ENCODE measurements at regions not wholly inside any gene's neighbourhood (a gene's known extent, or its start where the extent isn't known, plus 50 kb on each side); places are given as distances from the start of the nearest gene placed in this dataset.

DNA sequence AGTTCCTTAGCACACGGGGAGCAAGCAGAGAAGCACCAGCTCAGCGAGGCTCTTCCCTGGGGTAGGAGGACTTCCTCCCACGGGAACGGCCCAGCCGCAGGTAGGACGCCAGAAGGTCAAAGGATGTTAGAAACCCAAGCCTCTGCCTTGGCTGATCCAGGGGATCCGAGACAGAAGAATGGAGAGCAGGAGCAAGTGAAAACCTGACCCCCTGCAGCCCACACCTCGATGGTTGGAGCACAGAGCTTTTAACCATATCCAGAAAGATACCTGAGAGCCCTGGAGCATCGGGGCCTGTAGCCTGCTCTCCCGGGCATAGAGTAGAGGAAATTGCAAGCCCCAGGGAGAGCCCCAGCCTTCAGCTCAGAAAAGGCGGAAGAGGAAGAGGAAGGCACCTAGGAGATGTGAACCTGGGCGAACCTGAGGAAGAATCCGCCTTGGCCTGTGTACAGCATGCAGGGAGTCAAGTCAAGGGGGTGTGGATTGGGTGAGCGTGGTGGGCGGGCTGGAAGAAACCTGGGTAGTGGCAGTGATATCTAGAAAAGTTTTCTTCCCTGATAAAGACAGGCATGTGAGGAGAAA lies 76.3 kb downstream of the PSMG1 start:
- WGBS, 2 experiments (ENCODE audit: extremely low coverage in 2 of 2, insufficient read length in 1 of 2) = 91% methylated on average over 9 of the region's 15 CpGs; no CpG with 5 or more reads in 1 of the 2 experiments
- Histone ChIP-seq H3K4ac (ENCODE audit: low read depth, low read length) (peak overlapping the region; percentile 53; the same call in 1 of the 2 replicates), H3K9ac (ENCODE audit: low read depth, low read length) (no peak overlapping the region), H4K20me1 (ENCODE audit: insufficient read depth, low read length) (no peaks in the 10 kb centered on the region), H3K4me1 (ENCODE audit: control insufficient read depth, insufficient read depth, low read length) (peaks cover 16% of the 10 kb centered on the region), H2BK5ac (ENCODE audit: low read depth, low read length, poor library complexity, severe bottlenecking) (no peak overlapping the region), H3K9me1 (ENCODE audit: insufficient read depth, low read length) (peaks cover 22% of the 10 kb centered on the region), H2BK15ac (ENCODE audit: low read depth, low read length) (peak overlapping the region; percentile 41; the same call in 1 of the 3 replicates), H3K56ac (ENCODE audit: extremely low read depth, insufficient read depth, low read length) (no peak overlapping the region), H4K91ac (ENCODE audit: insufficient read depth, low read depth, low read length) (peak overlapping the region; percentile 70; the same call in 1 of the 2 replicates), H3K14ac (replicated peaks; ENCODE audit: low read depth, low read length) (0 out of 2 replicates have a peak overlapping the region, but pooled peaks have one; percentile 36), H4K5ac (ENCODE audit: low read depth, low read length) (no peak overlapping the region; the same call in 1 of the 2 replicates), H3K27me3 (ENCODE audit: control insufficient read depth, insufficient read depth, low read length) (0 out of 2 replicates have a peak, but pooled peaks cover 2% of the 10 kb centered on the region), H2AFZ (replicated peaks; ENCODE audit: low read length, poor library complexity) (no peak overlapping the region), H4K8ac (ENCODE audit: low read depth in 2 of 2, low read length in 2 of 2) (no peak overlapping the region), H2BK20ac (ENCODE audit: low read depth, low read length) (0 out of 2 replicates have a peak overlapping the region, but pooled peaks have one; percentile 20), H3K4me2 (ENCODE audit: low read depth, low read length) (no peak overlapping the region), H3K36me3 (ENCODE audit: control insufficient read depth, insufficient read depth, low read length) (no peaks in the 10 kb centered on the region), H2AK9ac (replicated peaks; ENCODE audit: low read depth, low read length, poor library complexity) (no peak overlapping the region), H3K23ac (ENCODE audit: low read depth, low read length) (no peak overlapping the region), H3K79me1 (ENCODE audit: low read depth in 1 of 2, low read length in 2 of 2) (no peaks in the 10 kb centered on the region), H2BK120ac (ENCODE audit: low read depth, low read length) (peak overlapping the region; percentile 22; the same call in 1 of the 2 replicates), H3K27ac (ENCODE audit: insufficient read depth, low read length) (no peak overlapping the region), H2AK5ac (ENCODE audit: low read depth, low read length) (peak overlapping the region; percentile 69), H3K4me3 (ENCODE audit: insufficient read depth, low read depth, low read length) (no peak overlapping the region), H3K18ac (ENCODE audit: low read depth, low read length) (no peak overlapping the region), H3K9me3 (ENCODE audit: control insufficient read depth, insufficient read depth, low read length) (no peaks in the 10 kb centered on the region; the same call in 1 of the 2 replicates)
- ChIA-PET POLR2A (ENCODE audit: unreplicated experiment) (no interaction called here), CTCF (no interaction called here)
- dilution Hi-C loops (cut with HindIII; ENCODE audit: low sequenced_read_pairs, unreplicated experiment) = no loop called here
- in situ Hi-C loops (cut with MboI; ENCODE audit: low sequenced_read_pairs) = no loop called here
- DNase-seq (no peak), ATAC-seq (ENCODE audit: low read depth) (no peak)
- intact Hi-C loops (cut with micrococcal nuclease) = no loop called here
- no TSS peak for BruUV-seq (replicated peaks)
- TF ChIP-seq, protein P1, sequence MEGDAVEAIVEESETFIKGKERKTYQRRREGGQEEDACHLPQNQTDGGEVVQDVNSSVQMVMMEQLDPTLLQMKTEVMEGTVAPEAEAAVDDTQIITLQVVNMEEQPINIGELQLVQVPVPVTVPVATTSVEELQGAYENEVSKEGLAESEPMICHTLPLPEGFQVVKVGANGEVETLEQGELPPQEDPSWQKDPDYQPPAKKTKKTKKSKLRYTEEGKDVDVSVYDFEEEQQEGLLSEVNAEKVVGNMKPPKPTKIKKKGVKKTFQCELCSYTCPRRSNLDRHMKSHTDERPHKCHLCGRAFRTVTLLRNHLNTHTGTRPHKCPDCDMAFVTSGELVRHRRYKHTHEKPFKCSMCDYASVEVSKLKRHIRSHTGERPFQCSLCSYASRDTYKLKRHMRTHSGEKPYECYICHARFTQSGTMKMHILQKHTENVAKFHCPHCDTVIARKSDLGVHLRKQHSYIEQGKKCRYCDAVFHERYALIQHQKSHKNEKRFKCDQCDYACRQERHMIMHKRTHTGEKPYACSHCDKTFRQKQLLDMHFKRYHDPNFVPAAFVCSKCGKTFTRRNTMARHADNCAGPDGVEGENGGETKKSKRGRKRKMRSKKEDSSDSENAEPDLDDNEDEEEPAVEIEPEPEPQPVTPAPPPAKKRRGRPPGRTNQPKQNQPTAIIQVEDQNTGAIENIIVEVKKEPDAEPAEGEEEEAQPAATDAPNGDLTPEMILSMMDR (conservative IDR thresholded peaks at IDR 0.05; ENCODE audit: low read depth, low read length) = no peak
- TF ChIP-seq, protein P2, sequence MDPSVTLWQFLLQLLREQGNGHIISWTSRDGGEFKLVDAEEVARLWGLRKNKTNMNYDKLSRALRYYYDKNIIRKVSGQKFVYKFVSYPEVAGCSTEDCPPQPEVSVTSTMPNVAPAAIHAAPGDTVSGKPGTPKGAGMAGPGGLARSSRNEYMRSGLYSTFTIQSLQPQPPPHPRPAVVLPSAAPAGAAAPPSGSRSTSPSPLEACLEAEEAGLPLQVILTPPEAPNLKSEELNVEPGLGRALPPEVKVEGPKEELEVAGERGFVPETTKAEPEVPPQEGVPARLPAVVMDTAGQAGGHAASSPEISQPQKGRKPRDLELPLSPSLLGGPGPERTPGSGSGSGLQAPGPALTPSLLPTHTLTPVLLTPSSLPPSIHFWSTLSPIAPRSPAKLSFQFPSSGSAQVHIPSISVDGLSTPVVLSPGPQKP (IDR thresholded peaks at IDR 0.05; ENCODE audit: borderline replicate concordance, low read depth, low read length) = no peak
- TF ChIP-seq NFE2L2 (IDR thresholded peaks at IDR 0.05; ENCODE audit: low read depth, low read length) (no peak), RFX5 (IDR thresholded peaks at IDR 0.05; ENCODE audit: low read depth, low read length) (no peak), MAZ (IDR thresholded peaks at IDR 0.05; ENCODE audit: borderline replicate concordance, low read depth, low read length) (no peak), RAD21 (IDR thresholded peaks at IDR 0.05; ENCODE audit: low read length) (no peak), SMC3 (IDR thresholded peaks at IDR 0.05; ENCODE audit: low read depth, low read length) (no peak), CHD1 (IDR thresholded peaks at IDR 0.05; ENCODE audit: low read depth, low read length) (no peak), POLR2A (IDR thresholded peaks at IDR 0.05; ENCODE audit: low read depth, low read length) (no peak), RCOR1 (IDR thresholded peaks at IDR 0.05; ENCODE audit: insufficient replicate concordance, low read length) (no peak), BHLHE40 (IDR thresholded peaks at IDR 0.05; ENCODE audit: low read depth, low read length) (no peak), CEBPB (IDR thresholded peaks at IDR 0.05; ENCODE audit: low read depth, low read length) (no peak), FOS (IDR thresholded peaks at IDR 0.05; ENCODE audit: low read depth, low read length) (no peak), MAFK (IDR thresholded peaks at IDR 0.05; ENCODE audit: low read depth, low read length) (no peak), MXI1 (IDR thresholded peaks at IDR 0.05; ENCODE audit: borderline replicate concordance, low read depth, low read length) (no peak)
- TF ChIP-seq, protein P3, sequence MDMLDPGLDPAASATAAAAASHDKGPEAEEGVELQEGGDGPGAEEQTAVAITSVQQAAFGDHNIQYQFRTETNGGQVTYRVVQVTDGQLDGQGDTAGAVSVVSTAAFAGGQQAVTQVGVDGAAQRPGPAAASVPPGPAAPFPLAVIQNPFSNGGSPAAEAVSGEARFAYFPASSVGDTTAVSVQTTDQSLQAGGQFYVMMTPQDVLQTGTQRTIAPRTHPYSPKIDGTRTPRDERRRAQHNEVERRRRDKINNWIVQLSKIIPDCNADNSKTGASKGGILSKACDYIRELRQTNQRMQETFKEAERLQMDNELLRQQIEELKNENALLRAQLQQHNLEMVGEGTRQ (IDR thresholded peaks at IDR 0.05; ENCODE audit: low read depth, low read length) = no peak
